ENCODE measurements at regions not wholly inside any gene's neighbourhood (a gene's known extent, or its start where the extent isn't known, plus 50 kb on each side); places are given as distances from the start of the nearest gene placed in this dataset.

GRCh38 chr2:12273111-12273510 lies 443.6 kb upstream of the TRIB2 start:
- DNase-seq (ENCODE audit: low spot score), result no peak
- FAIRE-seq, result no peak

DNA sequence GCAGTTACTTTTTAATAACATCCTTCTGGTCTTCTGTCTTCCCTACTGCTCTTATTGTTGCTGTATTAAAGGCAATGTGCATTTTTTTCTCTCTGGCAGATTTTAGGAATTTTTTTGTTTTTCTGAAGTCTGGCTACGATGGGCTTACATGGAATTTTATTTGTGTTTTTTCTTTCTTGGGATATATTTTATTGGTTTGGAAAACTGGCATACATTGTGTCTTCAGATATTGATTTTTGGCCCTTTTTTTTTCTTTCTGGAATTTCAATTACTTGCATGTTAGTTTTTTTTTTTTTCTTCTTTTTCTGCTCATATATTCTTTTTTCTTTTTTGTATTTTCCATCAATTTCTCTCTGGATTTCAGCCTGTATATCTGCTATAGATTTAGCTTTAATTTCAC lies 442.1 kb upstream of the TRIB2 start:
- DNase-seq (ENCODE audit: low spot score) (no peak), FAIRE-seq (no peak)

GRCh38 chr2:12277241-12278034 lies 439.3 kb upstream of the TRIB2 start:
- FAIRE-seq, result no peak
- no peak for DNase-seq (ENCODE audit: low spot score)

GRCh38 chr2:12278217-12278750 lies 438.5 kb upstream of the TRIB2 start:
- FAIRE-seq, result peak; percentile 49

GRCh38 chr2:12282780-12283695 lies 433.7 kb upstream of the TRIB2 start:
- FAIRE-seq, result peak; percentile 11
- DNase-seq (ENCODE audit: low spot score), result no peak

More at GRCh38 chr2:12278217-12278750, 438.5 kb upstream of the TRIB2 start:
- no peak for DNase-seq (ENCODE audit: low spot score)

- no peak for FAIRE-seq
- DNase-seq (ENCODE audit: low spot score), result no peak
Observed at GRCh38 chr2:12284037-12284436, 432.7 kb upstream of the TRIB2 start.

DNA sequence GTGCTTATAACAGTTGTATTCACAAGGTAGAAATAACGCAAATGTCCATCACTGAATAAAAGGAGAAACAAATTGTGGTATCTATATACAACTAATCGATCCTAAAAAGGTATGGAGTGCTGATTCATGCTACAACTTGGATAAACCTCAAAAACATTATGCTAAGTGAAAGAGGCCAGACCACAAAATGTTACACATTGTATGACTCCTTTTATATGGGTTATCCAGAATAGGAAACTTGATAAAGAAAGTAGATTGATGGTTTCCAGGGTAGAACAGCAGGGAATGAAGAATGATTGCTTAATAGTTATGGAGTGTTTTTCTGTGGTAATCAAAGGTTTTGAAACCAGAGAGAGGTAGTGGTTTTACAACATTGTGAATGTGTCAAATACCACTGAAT lies 432.2 kb upstream of the TRIB2 start:
- FAIRE-seq (peak; percentile 76), DNase-seq (ENCODE audit: low spot score) (no peak)

- FAIRE-seq, result no peak
- DNase-seq (ENCODE audit: low spot score), result no peak
Observed at GRCh38 chr2:12286347-12286746, 430.4 kb upstream of the TRIB2 start.

DNA sequence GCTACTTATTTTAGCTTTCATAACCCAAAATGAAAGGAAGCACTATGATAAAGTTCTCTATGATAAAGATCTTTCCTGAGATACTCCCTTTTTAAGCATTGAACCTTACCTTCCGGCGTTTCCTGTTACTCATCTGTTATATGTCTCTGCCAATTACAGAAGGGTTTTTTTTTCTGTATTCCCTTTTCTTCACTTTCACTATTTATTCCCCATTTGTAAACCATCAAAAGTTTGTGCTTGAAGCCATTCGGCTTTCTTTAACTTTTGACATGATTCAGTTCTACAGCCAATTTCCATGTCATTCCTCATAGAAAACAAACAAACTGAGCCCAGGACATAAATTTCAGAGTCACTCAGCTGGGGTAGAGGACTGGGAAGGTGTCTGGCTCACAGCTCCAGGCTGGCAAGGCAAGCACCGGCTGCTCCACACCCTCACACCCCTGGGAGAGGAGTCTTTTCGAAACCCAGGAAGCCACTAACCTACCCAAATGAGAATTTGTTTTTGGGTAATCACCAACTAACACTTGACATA lies 429.4 kb upstream of the TRIB2 start:
- DNase-seq (ENCODE audit: low spot score) (no peak), FAIRE-seq (no peak)

GRCh38 chr2:12288048-12288447 lies 428.7 kb upstream of the TRIB2 start:
- no peak for DNase-seq (ENCODE audit: low spot score)
- no peak for FAIRE-seq

- FAIRE-seq (peak; percentile 50), DNase-seq (ENCODE audit: low spot score) (no peak)
Observed at GRCh38 chr2:12289120-12289802, 427.5 kb upstream of the TRIB2 start.

GRCh38 chr2:12291303-12291702 lies 425.4 kb upstream of the TRIB2 start:
- no peak for FAIRE-seq
- no peak for DNase-seq (ENCODE audit: low spot score)

- FAIRE-seq (no peak), DNase-seq (ENCODE audit: low spot score) (no peak)
Observed at GRCh38 chr2:12293874-12294273, 422.9 kb upstream of the TRIB2 start.

DNA sequence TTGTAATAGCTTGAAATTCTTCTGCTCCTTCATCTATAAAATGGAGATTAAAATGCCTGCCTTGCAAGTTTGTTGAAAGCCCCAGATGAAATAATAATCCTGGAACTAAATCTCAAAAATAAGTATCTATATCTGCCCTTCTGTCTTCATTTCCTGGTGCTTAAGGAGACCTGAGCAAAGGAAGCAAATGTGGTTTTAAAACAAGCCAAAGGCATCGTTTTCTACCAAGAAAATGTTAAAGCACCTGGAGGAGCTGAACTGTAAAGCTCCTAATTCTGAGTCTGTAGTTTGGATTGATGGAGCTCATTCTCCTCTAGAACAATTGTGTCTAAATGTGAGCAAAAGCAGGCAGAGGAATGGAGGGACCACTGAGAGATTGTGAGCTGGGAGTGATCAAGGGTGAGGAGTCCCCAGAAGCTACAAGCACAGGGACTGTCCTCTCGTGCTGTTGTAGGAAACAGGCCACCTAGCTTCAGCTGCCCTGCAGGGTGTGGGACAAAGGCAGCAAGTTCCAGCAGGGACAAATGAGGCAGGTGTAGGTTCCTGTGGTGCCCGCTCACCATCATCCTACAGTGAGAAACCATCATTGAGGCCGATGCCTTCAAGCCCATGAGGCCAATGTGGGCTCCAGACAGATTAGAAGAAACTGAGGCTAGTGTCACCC lies 420.7 kb upstream of the TRIB2 start:
- FAIRE-seq (no peak), DNase-seq (ENCODE audit: low spot score) (no peak)

- no peak for FAIRE-seq
- DNase-seq (ENCODE audit: low spot score), result no peak
Observed at GRCh38 chr2:12296915-12297314, 419.8 kb upstream of the TRIB2 start.

DNA sequence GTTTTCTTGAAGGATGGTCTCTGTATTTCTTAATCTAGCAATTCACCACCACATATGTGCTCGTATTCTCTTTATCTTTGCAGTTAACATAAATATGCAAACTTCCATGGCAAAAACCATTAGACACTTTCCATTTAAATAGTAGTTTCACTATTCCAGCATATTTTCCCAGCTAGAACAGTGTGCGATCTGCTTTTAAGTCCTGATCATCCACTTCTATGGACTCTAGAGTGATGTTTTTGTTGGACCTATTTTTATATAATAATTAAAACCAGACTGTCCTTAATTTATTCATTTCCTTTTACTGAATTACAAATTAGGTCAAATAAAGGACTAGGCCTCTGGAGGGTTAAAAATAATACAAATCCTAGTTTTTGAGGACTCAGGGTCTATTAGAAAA lies 418.4 kb upstream of the TRIB2 start:
- FAIRE-seq (no peak), DNase-seq (ENCODE audit: low spot score) (no peak)

GRCh38 chr2:12299431-12299830 lies 417.3 kb upstream of the TRIB2 start:
- FAIRE-seq (no peak), DNase-seq (ENCODE audit: low spot score) (no peak)

DNA sequence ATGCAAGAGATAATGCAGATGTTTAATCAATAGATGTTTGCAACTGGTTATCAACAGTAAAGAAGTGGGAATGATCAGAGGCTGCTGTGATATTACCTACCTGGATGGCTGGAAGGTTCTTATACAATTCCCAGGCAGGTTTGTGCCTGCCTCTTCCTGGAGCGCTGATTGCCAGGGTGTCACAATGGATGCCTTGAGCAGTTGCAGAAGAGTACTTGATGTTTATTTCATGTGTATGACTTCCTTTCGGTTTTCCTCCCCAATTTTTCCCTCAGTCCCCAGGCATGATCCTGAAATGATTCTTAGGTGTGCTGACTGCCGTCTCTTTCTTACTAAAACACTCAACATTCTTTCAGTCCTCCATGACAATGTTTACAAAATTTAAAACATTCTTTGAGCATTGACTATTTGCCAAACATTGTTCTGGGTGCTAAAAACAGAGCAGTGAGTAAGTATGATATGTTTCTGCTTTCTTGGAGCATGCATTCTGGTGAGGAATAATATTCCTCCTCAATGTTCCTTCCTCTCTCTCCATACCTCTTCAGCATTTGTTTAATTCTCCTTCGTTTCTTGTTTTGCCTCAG lies 416.6 kb upstream of the TRIB2 start:
- FAIRE-seq (no peak), DNase-seq (ENCODE audit: low spot score) (no peak)

- DNase-seq (ENCODE audit: low spot score), result no peak
- FAIRE-seq, result no peak
Observed at GRCh38 chr2:12300927-12301326, 415.8 kb upstream of the TRIB2 start.

DNA sequence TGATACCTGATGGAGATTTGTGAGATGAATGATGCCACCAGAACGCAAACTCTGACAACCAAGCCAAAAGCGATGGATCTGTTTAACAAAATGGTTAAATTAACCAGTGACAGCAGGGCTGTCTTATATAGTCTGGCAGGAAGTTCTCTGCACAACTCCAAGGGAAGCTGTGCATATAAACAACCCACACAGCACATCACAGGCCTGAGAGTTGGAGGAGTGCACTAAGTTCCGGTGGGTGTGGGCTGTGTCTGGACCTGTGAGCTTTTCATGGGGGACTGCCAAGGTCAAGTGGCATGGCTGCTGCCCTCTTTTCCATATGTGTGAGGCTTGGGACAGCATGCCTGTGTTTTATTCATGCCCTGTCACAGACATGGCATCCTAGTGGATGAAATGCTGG lies 414.6 kb upstream of the TRIB2 start:
- DNase-seq (ENCODE audit: low spot score) (no peak), FAIRE-seq (no peak)

Measured in RCC 7860 (cell line).